ENCODE measurements at regions not wholly inside any gene's neighbourhood (a gene's known extent, or its start where the extent isn't known, plus 50 kb on each side); places are given as distances from the start of the nearest gene placed in this dataset.

- DNase-seq, result no peak
- no peaks in the 10 kb centered on the region for H3K9me3 ChIP-seq (ENCODE audit: severe bottlenecking)
- no peaks in the 10 kb centered on the region for H3K36me3 ChIP-seq
- TF ChIP-seq CTCF (IDR thresholded peaks at IDR 0.05; ENCODE audit: low read depth, low read length), result no peak
- H3K4me3 ChIP-seq (ENCODE audit: low read depth, low read length), result no peak overlapping the region
- H3K27ac ChIP-seq, result no peak overlapping the region
- H3K27me3 ChIP-seq (ENCODE audit: insufficient read depth, low read depth, severe bottlenecking), result peaks cover 73% of the 10 kb centered on the region
Observed at GRCh38 chr15:93466380-93466779, 377.4 kb upstream of the RGMA start.

- TF ChIP-seq CTCF (IDR thresholded peaks at IDR 0.05; ENCODE audit: low read depth, low read length), result no peak
- Histone ChIP-seq H3K27ac (no peak overlapping the region), H3K36me3 (no peaks in the 10 kb centered on the region)
Observed at GRCh38 chr15:93462690-93463089, 373.7 kb upstream of the RGMA start.

GRCh38 chr15:93460717-93461116 lies 371.7 kb upstream of the RGMA start:
- Histone ChIP-seq H3K36me3 (no peaks in the 10 kb centered on the region), H3K9me3 (ENCODE audit: severe bottlenecking) (no peaks in the 10 kb centered on the region), H3K4me3 (ENCODE audit: low read depth, low read length) (no peak overlapping the region), H3K27me3 (ENCODE audit: insufficient read depth, low read depth, severe bottlenecking) (peaks cover 80% of the 10 kb centered on the region), H3K27ac (no peak overlapping the region)
- TF ChIP-seq CTCF (IDR thresholded peaks at IDR 0.05; ENCODE audit: low read depth, low read length), result no peak
- DNase-seq, result no peak

More at GRCh38 chr15:93462690-93463089, 373.7 kb upstream of the RGMA start:
- H3K4me3 ChIP-seq (ENCODE audit: low read depth, low read length), result no peak overlapping the region
- peaks cover 75% of the 10 kb centered on the region for H3K27me3 ChIP-seq (ENCODE audit: insufficient read depth, low read depth, severe bottlenecking)
- no peak for DNase-seq
- no peaks in the 10 kb centered on the region for H3K9me3 ChIP-seq (ENCODE audit: severe bottlenecking)

- DNase-seq, result no peak
- Histone ChIP-seq H3K4me3 (ENCODE audit: low read depth, low read length) (no peak overlapping the region), H3K9me3 (ENCODE audit: severe bottlenecking) (no peaks in the 10 kb centered on the region), H3K27me3 (ENCODE audit: insufficient read depth, low read depth, severe bottlenecking) (peaks cover 68% of the 10 kb centered on the region), H3K36me3 (no peaks in the 10 kb centered on the region), H3K27ac (no peak overlapping the region)
- TF ChIP-seq CTCF (IDR thresholded peaks at IDR 0.05; ENCODE audit: low read depth, low read length), result no peak
Observed at GRCh38 chr15:93459396-93459795, 370.4 kb upstream of the RGMA start.

GRCh38 chr15:93458597-93458996 lies 369.6 kb upstream of the RGMA start:
- no peak overlapping the region for H3K27ac ChIP-seq
- H3K4me3 ChIP-seq (ENCODE audit: low read depth, low read length), result no peak overlapping the region
- no peak for DNase-seq
- H3K27me3 ChIP-seq (ENCODE audit: insufficient read depth, low read depth, severe bottlenecking), result peaks cover 64% of the 10 kb centered on the region
- TF ChIP-seq CTCF (IDR thresholded peaks at IDR 0.05; ENCODE audit: low read depth, low read length), result no peak
- no peaks in the 10 kb centered on the region for H3K9me3 ChIP-seq (ENCODE audit: severe bottlenecking)
- H3K36me3 ChIP-seq, result no peaks in the 10 kb centered on the region

- H3K27me3 ChIP-seq (ENCODE audit: insufficient read depth, low read depth, severe bottlenecking), result peaks cover 53% of the 10 kb centered on the region
- H3K36me3 ChIP-seq, result no peaks in the 10 kb centered on the region
- H3K27ac ChIP-seq, result no peak overlapping the region
- H3K9me3 ChIP-seq (ENCODE audit: severe bottlenecking), result no peaks in the 10 kb centered on the region
- no peak overlapping the region for H3K4me3 ChIP-seq (ENCODE audit: low read depth, low read length)
- TF ChIP-seq CTCF (IDR thresholded peaks at IDR 0.05; ENCODE audit: low read depth, low read length), result no peak
- no peak for DNase-seq
Observed at GRCh38 chr15:93454788-93455187, 365.8 kb upstream of the RGMA start.
